ENCODE measurements at regions not wholly inside any gene's neighbourhood (a gene's known extent, or its start where the extent isn't known, plus 50 kb on each side); places are given as distances from the start of the nearest gene placed in this dataset.

DNA sequence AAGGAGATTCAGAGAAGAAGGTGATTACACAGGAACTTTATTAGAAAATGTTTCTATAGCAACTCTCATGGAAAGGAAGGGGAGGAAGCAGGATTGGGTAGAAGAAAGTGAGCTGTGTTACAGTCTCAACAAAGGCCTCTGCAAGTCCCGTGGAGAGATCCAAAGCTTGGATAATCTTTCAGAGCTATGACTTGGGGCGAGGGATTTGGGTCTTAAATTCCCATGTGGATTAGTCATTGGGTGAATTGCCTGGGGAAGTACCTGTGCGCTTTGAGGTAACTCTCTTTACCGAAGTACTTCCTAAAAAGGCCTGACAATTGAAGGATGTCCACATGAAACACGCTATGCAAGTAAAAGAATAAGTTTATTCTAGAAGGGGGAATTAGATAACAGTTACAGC is 133.8 kb upstream of the ANKRD50 start:
- Histone ChIP-seq H3K36me3 (ENCODE audit: control insufficient read depth in 2 of 2, extremely low read depth in 1 of 2, insufficient read depth in 2 of 2, low read length in 2 of 2) (no peaks in the 10 kb centered on the region), H3K9me1 (replicated peaks; ENCODE audit: control insufficient read depth, extremely low read depth, insufficient read depth, low read length) (no peaks in the 10 kb centered on the region), H2AFZ (ENCODE audit: low read depth, low read length) (no peak overlapping the region), H3K9ac (replicated peaks; ENCODE audit: extremely low read depth, insufficient read depth, low read length) (no peak overlapping the region), H3K4me3 (replicated peaks in 1 of 3; ENCODE audit: insufficient read depth in 1 of 3, low read depth in 1 of 3, low read length in 3 of 3) (no peak overlapping the region), H4K20me1 (replicated peaks; ENCODE audit: control insufficient read depth, extremely low read depth, insufficient read depth, low read length) (no peaks in the 10 kb centered on the region), H3K9me3 (replicated peaks; ENCODE audit: control insufficient read depth, insufficient read depth, low read length) (no peaks in the 10 kb centered on the region), H3K4me2 (ENCODE audit: insufficient read depth, low read length) (no peak overlapping the region), H3K27me3 (ENCODE audit: control insufficient read depth in 2 of 2, insufficient read depth in 2 of 2, low read length in 2 of 2) (no peaks in the 10 kb centered on the region), H3K27ac (ENCODE audit: insufficient read depth, low read depth, low read length) (no peak overlapping the region), H3K4me1 (ENCODE audit: control insufficient read depth, extremely low read depth, insufficient read depth, low read length) (no peaks in the 10 kb centered on the region), H3K79me2 (ENCODE audit: control insufficient read depth, insufficient read depth, low read length) (no peaks in the 10 kb centered on the region)
- CTCF ChIA-PET, result no interaction called here
- POLR2A ChIA-PET, result no interaction called here
- DNase-seq (ENCODE audit: low read depth, low spot score) (no peak), FAIRE-seq (no peak)
- BruUV-seq (replicated peaks), result no TSS peak
- intact Hi-C loops (cut with micrococcal nuclease) (no loop called here), dilution Hi-C loops (cut with MboI; ENCODE audit: extremely low pct_ligation_motif_present, low sequenced_read_pairs) (no loop called here)
- TF ChIP-seq EZH2 (IDR thresholded peaks at IDR 0.05; ENCODE audit: borderline replicate concordance, low read depth, low read length, severe bottlenecking) (no peak), POLR2AphosphoS5 (IDR thresholded peaks at IDR 0.05; ENCODE audit: insufficient read depth, low read depth, low read length) (no peak), FOS (IDR thresholded peaks at IDR 0.05; ENCODE audit: borderline replicate concordance, insufficient read depth, low read length) (no peak), JUN (IDR thresholded peaks at IDR 0.05; ENCODE audit: borderline replicate concordance, insufficient read depth, insufficient read length, low read depth) (no peak), MYC (IDR thresholded peaks at IDR 0.05; ENCODE audit: low read depth, low read length) (no peak), GATA2 (IDR thresholded peaks at IDR 0.05; ENCODE audit: insufficient read depth, insufficient read length, low read depth, low read length) (no peak), POLR2A (IDR thresholded peaks at IDR 0.05; ENCODE audit: low read depth, low read length) (no peak)
- TF ChIP-seq, protein P1, sequence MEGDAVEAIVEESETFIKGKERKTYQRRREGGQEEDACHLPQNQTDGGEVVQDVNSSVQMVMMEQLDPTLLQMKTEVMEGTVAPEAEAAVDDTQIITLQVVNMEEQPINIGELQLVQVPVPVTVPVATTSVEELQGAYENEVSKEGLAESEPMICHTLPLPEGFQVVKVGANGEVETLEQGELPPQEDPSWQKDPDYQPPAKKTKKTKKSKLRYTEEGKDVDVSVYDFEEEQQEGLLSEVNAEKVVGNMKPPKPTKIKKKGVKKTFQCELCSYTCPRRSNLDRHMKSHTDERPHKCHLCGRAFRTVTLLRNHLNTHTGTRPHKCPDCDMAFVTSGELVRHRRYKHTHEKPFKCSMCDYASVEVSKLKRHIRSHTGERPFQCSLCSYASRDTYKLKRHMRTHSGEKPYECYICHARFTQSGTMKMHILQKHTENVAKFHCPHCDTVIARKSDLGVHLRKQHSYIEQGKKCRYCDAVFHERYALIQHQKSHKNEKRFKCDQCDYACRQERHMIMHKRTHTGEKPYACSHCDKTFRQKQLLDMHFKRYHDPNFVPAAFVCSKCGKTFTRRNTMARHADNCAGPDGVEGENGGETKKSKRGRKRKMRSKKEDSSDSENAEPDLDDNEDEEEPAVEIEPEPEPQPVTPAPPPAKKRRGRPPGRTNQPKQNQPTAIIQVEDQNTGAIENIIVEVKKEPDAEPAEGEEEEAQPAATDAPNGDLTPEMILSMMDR (IDR thresholded peaks at IDR 0.05; ENCODE audit: extremely low read depth in 1 of 2, insufficient read depth in 1 of 2, low read depth in 1 of 2, low read length in 2 of 2), result no peak
- TF ChIP-seq, protein P2, sequence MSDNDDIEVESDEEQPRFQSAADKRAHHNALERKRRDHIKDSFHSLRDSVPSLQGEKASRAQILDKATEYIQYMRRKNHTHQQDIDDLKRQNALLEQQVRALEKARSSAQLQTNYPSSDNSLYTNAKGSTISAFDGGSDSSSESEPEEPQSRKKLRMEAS (IDR thresholded peaks at IDR 0.05; ENCODE audit: insufficient read depth, insufficient read length), result no peak
